K562 (cell line): ENCODE measurements at regions not wholly inside any gene's neighbourhood (a gene's known extent, or its start where the extent isn't known, plus 50 kb on each side); places are given as distances from the start of the nearest gene placed in this dataset.

Experiments used
- ELK1 ChIP-seq: sonication (generic); formaldehyde crosslinking; IDR thresholded peaks from 2 replicates; pipeline ENCODE4 v1.8.1; 2022; ENCODE audit warnings: missing genetic modification reagents
- KLF10 ChIP-seq: fragments of 250-450 bp; sonication (Bioruptor Pico); IDR thresholded peaks from 2 replicates; pipeline ENCODE4 v1.6.1; 2021; ENCODE audit warnings: matching md5 sums
- MEF2D ChIP-seq: conservative IDR thresholded peaks from 2 replicates; pipeline ENCODE4 v1.6.1; 2016; ENCODE audit warnings: low read depth, missing genetic modification characterization, missing compliant biosample characterization
- NR3C1 ChIP-seq: sonication (generic); formaldehyde crosslinking; IDR thresholded peaks from 2 replicates; pipeline ENCODE4 v1.8.1; 2022; ENCODE audit warnings: missing genetic modification reagents
- ZNF518B ChIP-seq: fragments of 250-450 bp; sonication (Bioruptor Pico); IDR thresholded peaks from 2 replicates; pipeline ENCODE4 v1.5.0; 2021; ENCODE audit warnings: mild to moderate bottlenecking, moderate library complexity

DNA sequence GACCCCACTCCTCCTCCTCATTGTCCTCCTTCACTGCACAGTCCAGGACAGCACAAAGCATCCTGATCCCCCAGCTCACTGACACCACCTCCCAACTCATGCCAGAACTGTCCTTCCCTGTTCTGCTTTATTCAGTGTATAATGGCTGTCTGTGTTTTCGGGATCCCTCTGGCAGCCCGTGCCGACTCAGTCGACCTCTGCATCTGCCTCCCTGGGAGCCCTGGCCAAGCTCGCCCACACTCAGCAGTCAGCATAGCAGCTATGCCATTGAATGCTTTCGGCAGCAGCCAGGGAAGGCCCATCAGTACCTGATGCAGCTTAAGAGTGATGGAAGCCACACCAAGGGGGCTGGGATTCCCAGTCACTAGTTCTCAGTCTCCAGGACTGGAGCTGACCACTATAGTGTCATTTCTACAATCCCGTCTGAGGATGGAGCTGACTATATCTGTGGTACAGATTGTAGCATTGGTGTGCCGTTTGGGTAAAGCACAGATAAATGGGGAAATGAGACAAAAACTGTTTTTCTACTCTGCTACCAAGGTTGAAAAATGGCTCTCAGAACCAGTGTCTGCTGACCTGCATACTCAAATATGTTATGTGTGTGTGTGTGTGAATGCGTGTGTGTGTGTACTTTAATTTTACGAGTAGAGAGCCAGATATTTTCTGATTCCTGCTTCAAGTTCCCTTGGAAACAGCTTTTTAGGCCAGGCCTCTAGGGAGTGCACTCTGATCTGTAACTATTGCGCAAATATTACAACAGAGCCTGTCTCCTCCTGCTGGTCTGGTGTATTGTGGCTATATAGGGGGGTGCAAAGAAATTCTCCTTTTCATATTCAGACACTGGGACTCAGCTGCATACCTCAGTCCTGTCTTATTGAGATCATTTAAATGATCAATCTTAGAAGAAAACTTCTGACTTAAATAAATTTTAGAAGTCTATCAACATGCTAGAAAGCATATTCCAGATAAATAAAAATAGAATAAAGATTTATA, 78.8 kb upstream of the TOP3B start (continued):
- TF ChIP-seq NR3C1 (CRISPR knock-in tag) (peak; percentile 55; the same call in 1 of the 2 replicates), MEF2D (tag) (no peak), ELK1 (CRISPR knock-in tag) (0 out of 2 replicates have a peak, but pooled peaks have one; percentile 31), ZNF518B (CRISPR knock-in tag) (peak; percentile 73; the same call in 1 of the 2 replicates), KLF10 (CRISPR knock-in tag) (no peak)
- TF ChIP-seq, all 486 proteins: peak for 48
